Vagina (tissue), 2 donors: ENCODE measurements at regions not wholly inside any gene's neighbourhood (a gene's known extent, or its start where the extent isn't known, plus 50 kb on each side); places are given as distances from the start of the nearest gene placed in this dataset.

Source experiments
- POLR2A ChIP-seq, 2 donors: fragments of 450-650 bp; IDR thresholded peaks; one replicate each; pipeline ENCODE4 v1.6.1; 2017; ENCODE audit warnings: antibody characterized with exemption in 2 of 2, mild to moderate bottlenecking in 2 of 2, moderate library complexity in 2 of 2
- TF ChIP-seq, protein P1 (sequence below), 3 experiments: fragments of 450-650 bp in 2 of 3; fragments of 200-600 bp in 1 of 3; sonication (generic) in 1 of 3; IDR thresholded peaks; one replicate each; pipeline ENCODE4 v1.5.1; 2017 to 2019; ENCODE audit warnings: antibody characterized with exemption in 3 of 3, mild to moderate bottlenecking in 2 of 3, moderate library complexity in 2 of 3

DNA sequence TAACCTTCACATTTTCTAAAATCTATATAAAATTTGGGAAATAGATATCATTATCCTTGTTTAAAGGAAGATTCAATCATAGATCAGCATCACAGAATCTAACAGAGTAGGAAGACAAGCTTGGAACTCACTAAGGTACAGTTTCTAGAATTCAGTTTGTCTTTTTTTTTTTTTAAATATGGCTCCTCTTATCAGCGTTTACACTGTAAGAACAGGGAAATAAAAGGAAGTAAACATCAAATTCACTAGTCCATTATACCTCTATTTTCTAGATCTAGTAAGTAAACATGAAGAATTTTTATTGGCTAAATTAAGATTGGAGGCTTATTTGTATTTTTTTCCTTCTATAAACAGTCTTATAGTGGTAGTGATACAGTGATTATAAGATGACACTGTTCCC, 144.9 kb downstream of the LRIG3 start:
- TF ChIP-seq, protein P1, sequence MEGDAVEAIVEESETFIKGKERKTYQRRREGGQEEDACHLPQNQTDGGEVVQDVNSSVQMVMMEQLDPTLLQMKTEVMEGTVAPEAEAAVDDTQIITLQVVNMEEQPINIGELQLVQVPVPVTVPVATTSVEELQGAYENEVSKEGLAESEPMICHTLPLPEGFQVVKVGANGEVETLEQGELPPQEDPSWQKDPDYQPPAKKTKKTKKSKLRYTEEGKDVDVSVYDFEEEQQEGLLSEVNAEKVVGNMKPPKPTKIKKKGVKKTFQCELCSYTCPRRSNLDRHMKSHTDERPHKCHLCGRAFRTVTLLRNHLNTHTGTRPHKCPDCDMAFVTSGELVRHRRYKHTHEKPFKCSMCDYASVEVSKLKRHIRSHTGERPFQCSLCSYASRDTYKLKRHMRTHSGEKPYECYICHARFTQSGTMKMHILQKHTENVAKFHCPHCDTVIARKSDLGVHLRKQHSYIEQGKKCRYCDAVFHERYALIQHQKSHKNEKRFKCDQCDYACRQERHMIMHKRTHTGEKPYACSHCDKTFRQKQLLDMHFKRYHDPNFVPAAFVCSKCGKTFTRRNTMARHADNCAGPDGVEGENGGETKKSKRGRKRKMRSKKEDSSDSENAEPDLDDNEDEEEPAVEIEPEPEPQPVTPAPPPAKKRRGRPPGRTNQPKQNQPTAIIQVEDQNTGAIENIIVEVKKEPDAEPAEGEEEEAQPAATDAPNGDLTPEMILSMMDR (IDR thresholded peaks at IDR 0.05), result no peak
- TF ChIP-seq POLR2A (IDR thresholded peaks at IDR 0.05), result no peak
